Stimulated activated CD8-positive, alpha-beta memory T cell treated with anti-CD3 and anti-CD28 coated beads, Interleukin-4, amount 100 ng/mL, for 1 hour (primary cell): ENCODE measurements at regions not wholly inside any gene's neighbourhood (a gene's known extent, or its start where the extent isn't known, plus 50 kb on each side); places are given as distances from the start of the nearest gene placed in this dataset.

Source experiments
- DNase-seq, 2 donors: peaks; one replicate each; pipeline ENCODE4 v3.0.0-alpha.2; 2020; ENCODE audit warnings: low read depth in 2 of 2, low spot score in 1 of 2

GRCh38 chr4:181498148-181498547, 745.1 kb upstream of the TENM3 start:
- no peak for DNase-seq

- no peak for DNase-seq
Observed at GRCh38 chr4:181502611-181503010, 740.6 kb upstream of the TENM3 start.

- no peak for DNase-seq
Observed at GRCh38 chr4:181503687-181504390, 739.4 kb upstream of the TENM3 start.

GRCh38 chr4:181504924-181505323, 738.3 kb upstream of the TENM3 start:
- DNase-seq, result no peak

- no peak for DNase-seq
Observed at GRCh38 chr4:181507180-181507835, 735.9 kb upstream of the TENM3 start.

- no peak for DNase-seq
Observed at GRCh38 chr4:181507938-181508337, 735.3 kb upstream of the TENM3 start.

- no peak for DNase-seq
Observed at GRCh38 chr4:181508601-181509000, 734.6 kb upstream of the TENM3 start.

GRCh38 chr4:181509073-181509472, 734.1 kb upstream of the TENM3 start:
- DNase-seq, result no peak

GRCh38 chr4:181517491-181517890, 725.7 kb upstream of the TENM3 start:
- DNase-seq, result no peak

- DNase-seq, result no peak
Observed at GRCh38 chr4:181520790-181521189, 722.4 kb upstream of the TENM3 start.

GRCh38 chr4:181523973-181524372, 719.2 kb upstream of the TENM3 start:
- DNase-seq, result no peak

- no peak for DNase-seq
Observed at GRCh38 chr4:181524499-181524898, 718.7 kb upstream of the TENM3 start.

- DNase-seq, result no peak
Observed at GRCh38 chr4:181525634-181526033, 717.6 kb upstream of the TENM3 start.

GRCh38 chr4:181528570-181529184, 714.5 kb upstream of the TENM3 start:
- no peak for DNase-seq

GRCh38 chr4:181529537-181529936, 713.7 kb upstream of the TENM3 start:
- no peak for DNase-seq

- no peak for DNase-seq
Observed at GRCh38 chr4:181536196-181536746, 706.9 kb upstream of the TENM3 start.

- DNase-seq, result no peak
Observed at GRCh38 chr4:181536811-181537434, 706.3 kb upstream of the TENM3 start.

- DNase-seq, result no peak
Observed at GRCh38 chr4:181538431-181538830, 704.8 kb upstream of the TENM3 start.

- DNase-seq, result no peak
Observed at GRCh38 chr4:181541396-181541795, 701.8 kb upstream of the TENM3 start.

GRCh38 chr4:181548873-181549575, 694.2 kb upstream of the TENM3 start:
- DNase-seq, result no peak

GRCh38 chr4:181549576-181550188, 693.5 kb upstream of the TENM3 start:
- no peak for DNase-seq
